Trophoblast cell (in vitro differentiated cells and primary cell): ENCODE measurements at regions not wholly inside any gene's neighbourhood (a gene's known extent, or its start where the extent isn't known, plus 50 kb on each side); places are given as distances from the start of the nearest gene placed in this dataset.

Experiments used
- DNase-seq, 2 donors: peaks; one replicate each; pipeline ENCODE4 v3.0.0-alpha.2; 2016
- H2AFZ ChIP-seq: 2 replicates; pipeline ENCODE4 v1.6.1; 2013; ENCODE audit warnings: low read length, moderate library complexity, mild to moderate bottlenecking; ENCODE audit not compliant: insufficient read depth, poor library complexity
- H2AK5ac ChIP-seq: 2 replicates; pipeline ENCODE4 v1.6.1; 2013; ENCODE audit warnings: mild to moderate bottlenecking, low read length
- H2BK120ac ChIP-seq: 2 replicates; pipeline ENCODE4 v1.6.1; 2013; ENCODE audit warnings: low read length, mild to moderate bottlenecking, moderate library complexity; ENCODE audit not compliant: insufficient read depth, poor library complexity
- H2BK12ac ChIP-seq: 2 replicates; pipeline ENCODE4 v1.6.1; 2013; ENCODE audit warnings: mild to moderate bottlenecking, low read length, moderate library complexity
- H2BK5ac ChIP-seq: 2 replicates; pipeline ENCODE4 v1.6.1; 2013; ENCODE audit warnings: low read length, low read depth, moderate library complexity, mild to moderate bottlenecking; ENCODE audit not compliant: poor library complexity
- H3K14ac ChIP-seq: 2 replicates; pipeline ENCODE4 v1.6.1; 2013; ENCODE audit warnings: mild to moderate bottlenecking, low read length
- H3K18ac ChIP-seq: 2 replicates; pipeline ENCODE4 v1.6.1; 2013; ENCODE audit warnings: mild to moderate bottlenecking, low read length
- H3K23ac ChIP-seq: 2 replicates; pipeline ENCODE4 v1.6.1; 2013; ENCODE audit warnings: low read length
- H3K27ac ChIP-seq: 2 replicates; pipeline ENCODE4 v1.5.1; 2013; ENCODE audit warnings: low read depth, mild to moderate bottlenecking, inconsistent platforms, low read length, moderate library complexity
- H3K27me3 ChIP-seq: 2 replicates; pipeline ENCODE4 v1.6.1; 2013; ENCODE audit warnings: inconsistent platforms, mild to moderate bottlenecking, low read length, moderate library complexity; ENCODE audit not compliant: insufficient read depth
- H3K36me3 ChIP-seq, 2 experiments: 1 replicate in 1 of 2; 2 replicates in 1 of 2; pipeline ENCODE4 v1.6.1; 2013; ENCODE audit warnings: low read length in 2 of 2, mild to moderate bottlenecking in 2 of 2, moderate library complexity in 1 of 2; ENCODE audit not compliant: insufficient read depth in 2 of 2, control insufficient read depth in 1 of 2
- H3K4ac ChIP-seq: 2 replicates; pipeline ENCODE4 v1.6.1; 2013; ENCODE audit warnings: low read depth, mild to moderate bottlenecking, low read length, moderate library complexity
- H3K4me1 ChIP-seq, 2 experiments: 1 replicate in 1 of 2; 2 replicates in 1 of 2; pipeline ENCODE4 v1.6.1; 2013; ENCODE audit warnings: low read length in 2 of 2, mild to moderate bottlenecking in 2 of 2, moderate library complexity in 1 of 2; ENCODE audit not compliant: insufficient read depth in 2 of 2, control insufficient read depth in 1 of 2
- H3K4me2 ChIP-seq: 2 replicates; pipeline ENCODE4 v1.6.1; 2013; ENCODE audit warnings: inconsistent platforms, mild to moderate bottlenecking, low read length, moderate library complexity
- H3K4me3 ChIP-seq: 2 replicates; pipeline ENCODE4 v1.5.1; 2013; ENCODE audit warnings: mild to moderate bottlenecking, low read depth, low read length, inconsistent platforms
- H3K79me1 ChIP-seq: one replicate; pipeline ENCODE4 v1.6.1; 2013; ENCODE audit warnings: low read length
- H3K79me2 ChIP-seq: 2 replicates; pipeline ENCODE4 v1.6.1; 2013; ENCODE audit warnings: low read length, mild to moderate bottlenecking; ENCODE audit not compliant: control insufficient read depth, insufficient read depth, poor library complexity
- H3K9ac ChIP-seq: 2 replicates; pipeline ENCODE4 v1.6.1; 2013; ENCODE audit warnings: mild to moderate bottlenecking, low read length
- H3K9me3 ChIP-seq: 2 replicates; pipeline ENCODE4 v1.6.1; 2013; ENCODE audit warnings: low read depth, mild to moderate bottlenecking, control low read depth, inconsistent platforms, low read length; ENCODE audit not compliant: insufficient read depth
- H4K12ac ChIP-seq: 2 replicates; pipeline ENCODE4 v1.6.1; 2013; ENCODE audit warnings: low read depth, mild to moderate bottlenecking, low read length, moderate library complexity
- H4K8ac ChIP-seq: 2 replicates; pipeline ENCODE4 v1.6.1; 2013; ENCODE audit warnings: low read depth, mild to moderate bottlenecking, low read length, moderate library complexity
- H4K91ac ChIP-seq: one replicate; pipeline ENCODE4 v1.6.1; 2013; ENCODE audit warnings: low read depth, mild to moderate bottlenecking, low read length, moderate library complexity
- WGBS: extraction: QIAGEN DNeasy Blood & Tissue Kit; methylation state at CpG from one replicate; pipeline ENCODE4 v1.1.7; 2013; ENCODE audit warnings: missing lambda C conversion rate; ENCODE audit not compliant: insufficient read length, insufficient coverage; ENCODE audit errors: extremely low coverage; 5-methylcytosine and 5-hydroxymethylcytosine counted together

DNA sequence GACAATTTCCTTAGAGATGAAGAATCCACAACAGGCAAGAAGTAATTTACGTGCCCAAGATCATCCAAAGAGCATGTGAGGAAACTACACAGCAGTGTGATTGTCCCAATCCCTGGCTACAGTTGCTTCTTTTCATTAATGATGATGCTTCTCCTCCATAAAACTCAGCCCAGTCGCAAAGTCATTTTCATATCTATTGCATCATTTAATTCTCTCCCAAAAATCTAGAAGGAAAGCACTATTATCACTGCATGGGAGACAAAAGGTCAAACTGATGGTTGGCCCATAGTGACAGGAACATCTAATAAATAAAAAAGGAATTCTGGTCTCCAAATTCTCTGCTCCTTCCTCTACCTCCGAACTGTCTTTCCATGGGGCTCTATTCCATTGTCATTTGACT is 103.5 kb upstream of the SERP2 start:
- no CpG with 5 or more reads among the region's 3 CpGs for WGBS
- Histone ChIP-seq H3K4me3 (no peak overlapping the region), H3K27me3 (no peaks in the 10 kb centered on the region), H3K4ac (no peak overlapping the region), H3K14ac (no peak overlapping the region), H2AFZ (no peak overlapping the region), H3K4me2 (no peak overlapping the region), H2AK5ac (no peak overlapping the region), H3K18ac (no peak overlapping the region), H3K23ac (no peak overlapping the region), H2BK12ac (no peak overlapping the region), H4K8ac (no peak overlapping the region), H3K4me1 (no peaks in the 10 kb centered on the region), H4K12ac (no peak overlapping the region), H4K91ac (no peak overlapping the region), H2BK5ac (no peak overlapping the region), H3K9ac (no peak overlapping the region), H3K79me2 (no peaks in the 10 kb centered on the region), H3K9me3 (no peaks in the 10 kb centered on the region), H2BK120ac (no peak overlapping the region), H3K27ac (no peak overlapping the region), H3K36me3 (no peaks in the 10 kb centered on the region), H3K79me1 (no peaks in the 10 kb centered on the region)
- no peak for DNase-seq

DNA sequence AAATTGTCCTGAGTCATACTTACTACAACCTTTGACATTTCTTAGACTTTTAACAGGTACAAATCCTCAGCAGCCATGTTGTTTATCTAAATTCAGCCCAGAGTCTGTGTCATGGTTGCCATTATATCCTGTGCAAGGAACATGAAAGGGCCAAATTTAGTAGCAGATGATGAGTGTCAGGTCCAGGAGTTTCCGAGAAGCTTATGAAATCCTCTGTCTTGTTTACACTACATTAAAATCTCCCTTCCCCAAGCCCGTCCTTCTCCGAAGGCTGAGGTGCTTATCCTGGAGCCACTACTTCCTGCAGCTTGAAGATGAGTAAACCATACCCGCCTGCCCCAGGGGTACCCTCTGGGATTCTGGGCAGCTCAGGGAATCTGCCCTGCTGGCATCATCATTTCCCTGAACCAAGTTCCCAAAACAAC is 102.6 kb upstream of the SERP2 start:
- no peak overlapping the region for H3K9ac ChIP-seq
- DNase-seq, result no peak

GRCh38 chr13:44271473-44271872 is 102.2 kb upstream of the SERP2 start:
- H3K23ac ChIP-seq, result no peak overlapping the region
- H4K12ac ChIP-seq, result no peak overlapping the region
- H3K27ac ChIP-seq, result no peak overlapping the region
- no peak overlapping the region for H2AK5ac ChIP-seq
- no peak overlapping the region for H4K8ac ChIP-seq
- no peaks in the 10 kb centered on the region for H3K79me1 ChIP-seq
- H3K4ac ChIP-seq, result no peak overlapping the region
- no peak overlapping the region for H3K14ac ChIP-seq
- no peak overlapping the region for H2BK5ac ChIP-seq
- H2AFZ ChIP-seq, result no peak overlapping the region
- no peak overlapping the region for H3K9ac ChIP-seq
- no peaks in the 10 kb centered on the region for H3K27me3 ChIP-seq
- H3K9me3 ChIP-seq, result no peaks in the 10 kb centered on the region
- no peaks in the 10 kb centered on the region for H3K36me3 ChIP-seq
- H2BK12ac ChIP-seq, result no peak overlapping the region
- no peaks in the 10 kb centered on the region for H3K79me2 ChIP-seq
- WGBS, result no CpG with 5 or more reads among the region's 2 CpGs
- no peak for DNase-seq
- H4K91ac ChIP-seq, result no peak overlapping the region
- H3K4me2 ChIP-seq, result no peak overlapping the region
- no peak overlapping the region for H3K18ac ChIP-seq
- H2BK120ac ChIP-seq, result no peak overlapping the region
- no peak overlapping the region for H3K4me3 ChIP-seq
- H3K4me1 ChIP-seq, result no peaks in the 10 kb centered on the region

More for the DNA sequence above, 102.6 kb upstream of the SERP2 start:
- Histone ChIP-seq H2AFZ (no peak overlapping the region), H4K8ac (no peak overlapping the region), H4K91ac (no peak overlapping the region), H3K79me1 (no peaks in the 10 kb centered on the region), H2BK5ac (no peak overlapping the region), H3K27me3 (no peaks in the 10 kb centered on the region), H3K79me2 (no peaks in the 10 kb centered on the region), H2BK120ac (no peak overlapping the region), H3K18ac (no peak overlapping the region), H3K36me3 (no peaks in the 10 kb centered on the region), H2BK12ac (no peak overlapping the region), H4K12ac (no peak overlapping the region), H3K23ac (no peak overlapping the region), H3K9me3 (no peaks in the 10 kb centered on the region), H3K4me1 (no peaks in the 10 kb centered on the region), H3K4me2 (no peak overlapping the region), H3K4ac (no peak overlapping the region), H3K4me3 (no peak overlapping the region), H3K14ac (no peak overlapping the region), H3K27ac (no peak overlapping the region), H2AK5ac (no peak overlapping the region)
- no CpG with 5 or more reads among the region's 4 CpGs for WGBS

- no peak overlapping the region for H3K23ac ChIP-seq
- H3K27me3 ChIP-seq, result no peaks in the 10 kb centered on the region
- DNase-seq, result no peak
- no peak overlapping the region for H3K4ac ChIP-seq
- no peaks in the 10 kb centered on the region for H3K79me1 ChIP-seq
- no peak overlapping the region for H2BK120ac ChIP-seq
- WGBS, result no CpG with 5 or more reads among the region's 1 CpG
- H3K27ac ChIP-seq, result no peak overlapping the region
- H3K79me2 ChIP-seq, result no peaks in the 10 kb centered on the region
- H3K9ac ChIP-seq, result no peak overlapping the region
- H4K8ac ChIP-seq, result no peak overlapping the region
- no peak overlapping the region for H3K4me3 ChIP-seq
- H2BK5ac ChIP-seq, result no peak overlapping the region
- no peak overlapping the region for H2AFZ ChIP-seq
- H3K18ac ChIP-seq, result no peak overlapping the region
- H3K36me3 ChIP-seq, result no peaks in the 10 kb centered on the region
- no peaks in the 10 kb centered on the region for H3K4me1 ChIP-seq
- H3K9me3 ChIP-seq, result no peaks in the 10 kb centered on the region
- H2BK12ac ChIP-seq, result no peak overlapping the region
- H3K14ac ChIP-seq, result no peak overlapping the region
- no peak overlapping the region for H2AK5ac ChIP-seq
- no peak overlapping the region for H3K4me2 ChIP-seq
- H4K12ac ChIP-seq, result no peak overlapping the region
- H4K91ac ChIP-seq, result no peak overlapping the region
Measured at GRCh38 chr13:44271915-44272341, 101.7 kb upstream of the SERP2 start.
